NOMO-1 (cell line): ENCODE measurements at regions not wholly inside any gene's neighbourhood (a gene's known extent, or its start where the extent isn't known, plus 50 kb on each side); places are given as distances from the start of the nearest gene placed in this dataset.

ENCODE experiments used
- DNase-seq, 2 experiments: peaks; one replicate each; lab custom pipeline; 2025; ENCODE audit not compliant: unreplicated experiment in 2 of 2; lab: John Stamatoyannopoulos, UW

GRCh38 chr11:32262367-32262766, 171.5 kb downstream of the RCN1 start:
- DNase-seq: no peak

DNA sequence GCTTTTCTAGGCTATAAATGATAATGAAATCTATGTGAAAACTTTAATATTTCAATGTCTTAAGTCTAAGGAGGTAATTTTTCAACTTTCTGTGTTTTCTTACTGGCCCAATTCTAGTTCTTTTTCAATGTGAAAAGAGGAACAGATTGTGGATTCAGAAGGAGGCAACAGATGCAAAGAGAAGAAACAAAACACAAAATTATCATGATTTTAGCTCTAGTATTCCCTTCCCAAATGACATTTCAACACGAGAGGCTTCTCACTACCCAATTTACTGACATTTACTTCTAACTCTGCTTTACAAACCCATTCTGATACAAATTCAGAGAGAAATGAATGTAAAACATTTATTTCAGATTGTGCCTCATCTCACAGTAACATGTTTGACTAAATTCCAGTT, 169.4 kb downstream of the WT1 start:
- no peak for DNase-seq

DNA sequence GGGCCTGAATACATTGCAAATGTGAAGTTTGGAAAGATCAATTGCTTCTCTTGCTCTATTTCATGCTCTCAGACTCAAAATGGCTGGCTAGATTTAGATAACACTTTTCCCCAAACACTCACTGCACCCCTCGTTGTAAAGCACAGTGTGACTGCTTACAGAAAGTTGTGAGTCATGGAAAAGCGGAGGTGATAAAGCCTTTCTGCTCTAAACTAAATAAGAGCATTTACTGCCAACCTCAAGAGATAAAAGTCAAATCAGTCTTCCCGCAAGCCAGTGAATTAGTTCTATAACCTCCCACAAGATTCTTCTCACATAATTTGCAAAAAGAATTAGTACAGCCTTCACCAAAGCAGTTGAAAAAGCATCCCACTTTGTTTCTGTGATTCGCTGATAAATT, 168.7 kb downstream of the WT1 start:
- no peak for DNase-seq

DNA sequence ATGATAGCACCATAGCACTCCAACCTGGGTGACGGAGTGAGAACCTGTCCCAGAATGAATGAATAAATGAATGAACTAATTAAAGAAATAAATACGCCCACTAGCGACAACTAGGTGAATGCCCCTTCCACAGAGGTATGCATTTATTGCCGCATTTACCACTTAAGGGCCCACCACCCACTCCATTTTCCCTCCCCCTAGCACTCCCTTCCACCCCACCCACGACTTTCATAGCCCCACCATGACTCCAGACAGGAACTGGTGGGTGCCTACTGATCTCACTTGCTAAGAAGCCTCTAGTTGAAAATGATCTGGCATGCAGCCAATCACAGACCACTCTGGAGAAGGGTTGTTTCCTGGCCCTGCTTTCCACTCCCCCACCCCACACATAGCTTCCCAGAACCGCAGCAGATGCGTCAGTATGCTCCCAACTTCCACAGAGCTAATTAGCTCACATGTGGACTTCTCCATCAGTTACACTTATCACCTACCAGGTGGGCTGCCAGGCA, 167.6 kb downstream of the WT1 start:
- no peak for DNase-seq

GRCh38 chr11:32273931-32274330, 161.4 kb downstream of the WT1 start:
- no peak for DNase-seq

- DNase-seq: no peak
These were observed 155.7 kb downstream of the WT1 start for GRCh38 chr11:32279672-32280071.

DNA sequence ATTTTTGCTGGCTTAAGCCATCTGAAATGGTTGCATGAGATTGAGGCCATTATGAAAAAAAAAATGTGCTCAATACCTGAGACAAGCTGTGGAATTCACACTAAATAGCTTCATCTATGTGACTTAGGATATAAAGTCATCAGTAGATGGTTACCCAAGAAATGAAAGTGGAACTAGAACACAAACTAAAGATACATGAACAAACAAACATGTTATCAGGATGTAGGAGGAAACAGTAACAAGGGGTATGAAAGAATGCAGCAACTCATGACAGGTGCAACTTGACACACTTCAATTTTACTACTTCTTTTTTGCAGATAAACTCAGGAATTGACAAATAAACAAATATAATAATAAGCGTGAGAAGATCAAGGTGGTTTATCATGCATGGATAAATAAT, 155.0 kb downstream of the WT1 start:
- DNase-seq: no peak

DNA sequence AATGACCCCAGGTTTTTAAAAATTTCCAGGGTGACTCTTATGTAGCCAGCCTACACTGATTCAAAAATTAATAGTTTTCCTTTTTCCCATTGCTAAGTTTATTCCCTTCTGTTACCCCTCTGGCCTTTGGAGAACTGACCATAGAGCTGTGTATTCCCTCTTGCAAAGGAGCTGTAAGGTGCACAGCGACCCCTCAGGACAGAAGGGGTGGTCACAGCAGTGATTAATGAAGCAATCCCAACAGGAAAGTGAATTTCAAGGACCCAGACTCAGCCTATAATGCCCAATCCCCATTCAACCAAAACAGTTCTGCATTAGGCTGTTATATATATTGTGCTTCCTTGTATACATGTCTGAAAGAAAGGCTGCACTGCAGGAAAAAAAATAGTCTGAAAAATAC, 147.1 kb downstream of the WT1 start:
- DNase-seq: no peak

DNA sequence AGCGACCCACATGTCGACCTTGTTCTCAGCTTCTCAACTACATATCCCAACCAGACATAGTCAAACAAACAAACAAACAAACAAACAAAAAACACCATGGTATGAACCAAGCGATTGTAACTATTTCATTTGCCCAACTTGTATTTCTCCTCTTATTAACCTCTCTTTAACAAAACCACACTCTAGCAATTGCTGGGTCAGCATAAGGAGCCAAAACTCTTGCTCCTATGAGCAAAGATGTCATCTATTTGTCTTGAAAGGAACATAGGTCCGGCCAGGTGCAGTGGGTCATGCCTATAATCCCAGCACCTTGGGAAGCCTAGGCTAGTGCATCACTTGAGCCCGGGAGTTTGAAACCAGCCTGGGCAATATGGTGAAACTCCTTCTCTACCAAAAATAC, 145.6 kb downstream of the WT1 start:
- no peak for DNase-seq

- DNase-seq: no peak
These were observed 144.6 kb downstream of the WT1 start for GRCh38 chr11:32290783-32291182.

- DNase-seq: peak in 1 of 2 experiments; percentile 16
These were observed 137.7 kb downstream of the WT1 start for GRCh38 chr11:32297611-32298011.

DNA sequence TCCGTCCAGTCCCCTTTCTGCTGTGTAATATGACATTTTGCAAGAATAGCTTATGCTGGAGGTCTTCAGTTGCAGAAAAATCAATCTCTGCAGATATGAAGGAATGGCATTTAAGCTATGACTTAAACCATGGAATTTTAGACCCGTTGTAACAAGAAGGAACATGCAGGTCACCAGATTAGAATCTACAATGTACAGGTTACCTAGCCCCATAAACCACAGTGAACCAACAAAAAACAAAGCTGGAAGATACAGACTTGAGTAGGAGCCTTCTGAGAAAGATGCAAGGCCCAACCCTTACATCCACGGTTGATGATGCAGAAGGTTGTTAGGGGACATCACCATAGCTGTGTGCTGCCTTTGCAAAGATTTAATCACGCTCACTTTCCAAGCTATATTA, 132.5 kb downstream of the WT1 start:
- no peak for DNase-seq

DNA sequence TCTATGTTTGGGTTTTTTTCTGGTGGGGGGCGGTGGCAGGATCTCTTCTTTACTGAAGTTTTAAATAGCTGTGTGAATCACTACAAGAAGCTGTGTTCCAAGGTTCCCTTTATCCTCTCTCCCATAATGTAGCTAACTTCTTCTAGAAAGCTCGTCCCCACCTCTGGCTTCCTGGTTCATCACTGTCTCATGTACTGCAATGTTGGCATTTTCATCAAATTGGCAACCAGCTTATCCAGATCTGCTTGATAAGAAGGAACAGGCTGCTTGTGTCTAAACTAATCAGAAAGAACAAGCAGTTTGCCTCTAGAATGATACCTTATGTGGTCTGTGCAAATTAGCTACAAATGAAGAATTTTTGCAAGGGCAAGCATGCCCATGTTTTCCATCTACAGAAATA, 130.8 kb downstream of the WT1 start:
- no peak for DNase-seq

GRCh38 chr11:32305460-32305859, 129.9 kb downstream of the WT1 start:
- no peak for DNase-seq

- no peak for DNase-seq
These were observed 127.9 kb downstream of the WT1 start for GRCh38 chr11:32307471-32307870.

GRCh38 chr11:32307913-32308312, 127.4 kb downstream of the WT1 start:
- no peak for DNase-seq

DNA sequence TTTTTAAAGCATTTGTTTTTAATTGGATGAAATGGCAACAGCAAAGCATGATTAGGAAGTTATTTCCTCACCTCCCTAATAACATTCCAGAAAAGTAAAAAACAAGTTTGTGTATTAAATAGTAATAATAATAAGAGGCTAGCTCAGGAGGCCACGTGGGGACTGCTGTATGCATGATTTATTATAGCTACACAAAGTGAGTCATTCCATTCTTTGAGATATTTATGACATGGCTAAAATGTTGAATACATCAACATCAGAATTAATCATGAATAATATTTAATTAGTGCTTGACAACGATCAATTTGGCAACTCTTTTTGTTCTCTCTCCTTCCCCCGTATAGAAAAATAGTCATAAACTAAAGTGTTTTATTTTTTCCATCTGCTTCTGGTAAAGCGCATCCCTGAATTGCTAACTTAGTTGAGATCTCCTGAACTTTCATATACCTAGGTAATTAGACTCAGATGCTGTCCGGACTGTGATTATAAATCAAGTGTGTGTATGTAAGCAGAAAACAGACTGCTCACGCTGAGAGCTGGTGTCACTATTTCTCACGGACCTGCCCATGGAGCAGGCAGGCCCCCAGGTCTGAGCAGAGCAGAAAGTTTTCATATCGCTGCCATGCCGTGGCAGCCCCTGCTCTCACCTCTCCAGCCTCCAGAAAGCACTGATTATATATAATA, 125.7 kb downstream of the WT1 start:
- no peak for DNase-seq

DNA sequence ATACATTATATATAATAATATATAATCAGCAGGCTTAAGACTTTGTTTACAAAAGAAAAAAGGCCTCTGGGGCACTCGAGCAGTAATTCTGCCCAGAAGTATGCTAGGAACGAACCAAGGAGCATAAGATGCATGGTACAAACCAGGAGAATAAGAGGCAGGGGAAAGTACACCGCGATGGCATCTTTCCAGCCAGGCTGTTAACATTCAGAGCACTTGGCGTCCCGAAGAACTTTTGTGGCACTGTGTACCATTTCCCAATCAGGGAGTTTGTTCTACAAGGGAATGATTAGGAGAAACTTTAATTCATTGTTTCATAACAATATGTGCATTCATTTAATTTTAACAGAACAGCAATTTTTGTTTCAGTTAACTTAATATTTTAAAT, 125.1 kb downstream of the WT1 start:
- DNase-seq: no peak

DNA sequence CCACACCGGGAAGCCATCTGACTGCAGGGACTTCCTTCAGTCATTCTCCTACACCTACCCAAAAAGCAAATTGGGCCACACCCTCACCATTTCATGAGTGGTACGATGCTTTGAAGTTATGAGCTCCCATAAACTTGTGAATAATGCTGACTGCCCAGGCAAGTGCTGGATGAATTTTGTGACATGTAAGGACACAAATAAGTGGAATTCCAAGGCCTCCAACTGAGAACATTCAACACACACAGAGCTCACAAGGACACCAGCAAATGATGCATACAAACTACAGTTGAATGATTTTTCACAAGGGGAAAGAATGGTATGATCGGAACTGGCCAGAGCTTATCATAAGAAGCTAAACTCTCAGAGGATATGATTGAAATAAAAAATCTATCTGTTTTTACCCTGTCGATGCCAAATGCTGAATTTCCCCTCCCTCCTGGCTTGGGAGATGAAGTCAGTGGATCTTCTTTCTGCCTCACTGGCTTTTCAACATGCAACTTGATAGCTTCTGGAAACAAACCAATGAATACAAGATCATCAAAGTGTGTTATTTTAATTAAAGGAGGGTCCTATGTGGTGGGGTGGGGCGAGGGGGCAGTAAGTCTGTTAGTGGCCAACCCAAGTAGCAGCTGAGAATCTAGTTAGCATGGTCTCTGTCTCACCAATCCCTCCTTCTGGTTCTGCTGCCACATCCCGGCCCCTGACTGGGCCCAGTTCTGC, 123.8 kb downstream of the WT1 start:
- no peak for DNase-seq

DNA sequence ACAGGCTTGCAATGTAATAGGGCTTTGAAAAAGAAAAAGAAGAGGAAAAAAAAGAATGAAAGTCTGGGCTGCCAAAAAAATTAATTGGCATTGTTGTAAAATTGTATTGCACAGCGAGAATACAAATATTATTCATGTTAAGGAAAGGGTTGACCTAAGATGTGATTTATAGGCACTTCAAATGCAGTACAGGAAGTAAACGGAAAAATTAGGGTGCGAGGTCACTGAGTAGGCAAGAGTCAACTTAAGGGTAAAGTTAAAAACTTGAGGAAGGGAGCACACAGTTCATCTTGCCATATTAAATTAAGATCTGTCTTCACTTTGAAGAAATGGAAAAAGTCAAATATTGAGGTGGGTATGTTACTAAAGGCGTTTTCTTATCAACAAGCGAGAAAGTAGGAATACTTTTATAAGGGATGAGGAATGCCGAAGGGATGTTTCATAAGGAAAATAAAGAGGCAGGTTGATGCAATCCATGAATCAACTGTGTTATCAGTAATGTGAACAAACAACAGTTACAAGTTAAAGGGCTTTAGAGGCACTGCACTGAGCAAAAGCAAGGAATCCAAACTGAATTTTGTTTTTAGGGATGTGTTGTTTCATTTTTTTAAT, 123.0 kb downstream of the WT1 start:
- no peak for DNase-seq

DNA sequence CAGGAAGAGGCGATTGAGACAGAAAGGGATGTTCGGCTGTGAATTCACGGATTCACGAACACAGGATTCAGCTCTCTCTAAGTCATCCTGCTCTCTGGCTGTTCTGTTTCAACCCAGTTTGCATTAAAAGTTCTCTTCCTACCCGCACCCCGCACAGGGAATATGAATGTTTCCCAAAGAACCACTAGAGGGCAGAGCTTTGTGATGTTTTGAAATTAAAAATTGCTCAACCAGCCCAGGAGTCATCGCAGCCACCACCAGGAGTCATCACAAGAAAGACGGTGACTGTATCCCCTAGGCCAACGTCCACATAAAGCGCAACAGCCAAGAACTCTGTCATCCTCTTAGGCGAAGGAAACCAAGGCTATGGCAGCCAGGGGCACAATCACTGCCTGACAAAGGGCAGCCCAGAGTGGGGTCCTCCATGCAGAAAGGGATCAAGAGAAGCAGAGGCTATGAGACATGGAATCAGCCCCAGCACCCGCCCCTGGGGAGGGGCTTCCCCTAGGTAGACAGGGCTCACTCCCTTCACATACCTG, 122.4 kb downstream of the WT1 start:
- DNase-seq: peak; percentile 63 to 68

DNA sequence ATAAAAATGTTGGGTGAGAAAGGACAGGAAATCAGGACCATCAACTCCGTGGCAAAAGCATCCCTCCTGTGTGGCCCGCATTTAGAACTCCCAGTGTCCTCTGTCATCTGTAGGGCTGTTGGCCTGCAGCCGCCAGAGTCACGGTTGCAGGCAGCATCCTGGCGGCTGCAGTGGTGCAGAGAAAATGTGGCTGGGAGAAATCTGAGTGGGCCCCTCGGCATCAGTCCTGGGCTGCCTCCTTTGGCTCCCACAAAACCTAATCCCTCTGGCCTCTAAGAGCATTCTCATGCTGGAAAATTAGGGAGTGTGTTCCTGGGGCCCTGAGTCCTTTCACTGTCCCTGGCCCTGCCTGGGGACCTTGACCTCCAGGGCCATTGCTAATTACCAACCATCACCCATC, 121.9 kb downstream of the WT1 start:
- no peak for DNase-seq
